Natural killer cell (primary cell): ENCODE measurements at regions not wholly inside any gene's neighbourhood (a gene's known extent, or its start where the extent isn't known, plus 50 kb on each side); places are given as distances from the start of the nearest gene placed in this dataset.

ENCODE experiments used
- ATAC-seq, 3 donors: fragments of 150-1000 bp in 2 of 3; fragments of 200-7000 bp in 1 of 3; cut with Tn5 transposase; 1 replicate in 1 of 3; 2 replicates in 2 of 3; pipeline ENCODE4 v1.10.0; 2021; ENCODE audit warnings: mild to moderate bottlenecking in 2 of 3, moderate library complexity in 2 of 3
- DNase-seq, 2 donors: peaks; one replicate each; pipeline versions ENCODE4 v3.0.0 to v3.0.0-alpha.2; 2013 to 2021; ENCODE audit warnings: mixed read lengths in 1 of 2
- H3K27ac ChIP-seq: one replicate; pipeline ENCODE4 v1.5.1; 2013; ENCODE audit warnings: mild to moderate bottlenecking, low read length
- H3K27me3 ChIP-seq: one replicate; pipeline ENCODE4 v1.6.1; 2013; ENCODE audit warnings: low read length; ENCODE audit not compliant: control insufficient read depth, insufficient read depth
- H3K36me3 ChIP-seq: one replicate; pipeline ENCODE4 v1.6.1; 2013; ENCODE audit warnings: low read length; ENCODE audit not compliant: control insufficient read depth, insufficient read depth
- H3K4me1 ChIP-seq: one replicate; pipeline ENCODE4 v1.6.1; 2013; ENCODE audit warnings: low read length; ENCODE audit not compliant: control insufficient read depth, insufficient read depth
- H3K4me3 ChIP-seq: one replicate; pipeline ENCODE4 v1.5.1; 2013; ENCODE audit warnings: low read length
- H3K9me3 ChIP-seq: one replicate; pipeline ENCODE4 v1.6.1; 2013; ENCODE audit warnings: low read length; ENCODE audit not compliant: control insufficient read depth, insufficient read depth
- H3K27ac Mint-ChIP-seq, 2 donors: one replicate each; pipeline ENCODE4 v1.8.0; 2022; ENCODE audit warnings: mild to moderate bottlenecking in 2 of 2, mixed read lengths in 2 of 2, moderate library complexity in 1 of 2
- H3K27me3 Mint-ChIP-seq, 2 donors: one replicate each; pipeline ENCODE4 v1.8.0; 2022; ENCODE audit warnings: low read depth in 2 of 2, mixed read lengths in 2 of 2
- H3K36me3 Mint-ChIP-seq: one replicate; pipeline ENCODE4 v1.8.0; 2022; ENCODE audit warnings: mixed read lengths
- H3K4me1 Mint-ChIP-seq, 2 donors: one replicate each; pipeline ENCODE4 v1.8.0; 2022; ENCODE audit warnings: mixed read lengths in 2 of 2
- H3K4me3 Mint-ChIP-seq: one replicate; pipeline ENCODE4 v1.8.0; 2022; ENCODE audit warnings: mild to moderate bottlenecking, moderate library complexity, mixed read lengths
- H3K9me3 Mint-ChIP-seq, 2 donors: one replicate each; pipeline ENCODE4 v1.8.0; 2022; ENCODE audit warnings: mixed read lengths in 2 of 2
- CTCF ChIP-seq: fragments of 200-600 bp; IDR thresholded peaks from one replicate; pipeline ENCODE4 v1.8.0; 2022; ENCODE audit warnings: antibody characterized with exemption
- WGBS: methylation state at CpG from one replicate; pipeline ENCODE4 v1.1.7; 2013; ENCODE audit warnings: missing lambda C conversion rate; ENCODE audit not compliant: insufficient coverage; 5-methylcytosine and 5-hydroxymethylcytosine counted together
- intact Hi-C: fragments of 100-400 bp; cut with micrococcal nuclease; formaldehyde crosslinking; loops from one replicate; pipeline ENCODE4 v1.14.2; 2022

GRCh38 chr2:41294331-41294730 is 753.5 kb upstream of the PKDCC start:
- H3K4me1 Mint-ChIP-seq: no peaks in the 10 kb centered on the region
- no peaks in the 10 kb centered on the region for H3K36me3 Mint-ChIP-seq
- Histone ChIP-seq H3K9me3 (no peaks in the 10 kb centered on the region), H3K4me3 (no peak overlapping the region), H3K4me1 (no peaks in the 10 kb centered on the region), H3K36me3 (no peaks in the 10 kb centered on the region), H3K27me3 (no peaks in the 10 kb centered on the region), H3K27ac (no peak overlapping the region)
- 100% methylated on average over 2 of the region's 3 CpGs for WGBS
- no peak overlapping the region for H3K27ac Mint-ChIP-seq
- no peaks in the 10 kb centered on the region for H3K27me3 Mint-ChIP-seq
- ATAC-seq: no peak
- no peak for TF ChIP-seq CTCF
- H3K9me3 Mint-ChIP-seq: peaks cover 2 to 5% of the 10 kb centered on the region in 2 donors
- intact Hi-C loops: no loop called here
- no peak for DNase-seq
- H3K4me3 Mint-ChIP-seq: no peak overlapping the region

GRCh38 chr2:41313082-41313481 is 734.7 kb upstream of the PKDCC start:
- Mint-ChIP-seq H3K27ac (no peak overlapping the region), H3K9me3 (peaks cover 2 to 3% of the 10 kb centered on the region in 2 donors), H3K27me3 (no peaks in the 10 kb centered on the region), H3K4me3 (no peak overlapping the region), H3K36me3 (no peaks in the 10 kb centered on the region), H3K4me1 (no peaks in the 10 kb centered on the region)
- WGBS: 33% methylated on average over 1 of the region's 1 CpG
- no peaks in the 10 kb centered on the region for H3K36me3 ChIP-seq
- TF ChIP-seq CTCF: no peak
- intact Hi-C loops: no loop called here
- DNase-seq: no peak
- H3K27me3 ChIP-seq: no peaks in the 10 kb centered on the region
- no peaks in the 10 kb centered on the region for H3K4me1 ChIP-seq
- no peak for ATAC-seq
- H3K9me3 ChIP-seq: no peaks in the 10 kb centered on the region
- H3K27ac ChIP-seq: no peak overlapping the region
- no peak overlapping the region for H3K4me3 ChIP-seq

GRCh38 chr2:41314511-41315070 is 733.2 kb upstream of the PKDCC start:
- no peaks in the 10 kb centered on the region for H3K27me3 ChIP-seq
- H3K36me3 Mint-ChIP-seq: no peaks in the 10 kb centered on the region
- ATAC-seq: no peak
- no peaks in the 10 kb centered on the region for H3K27me3 Mint-ChIP-seq
- H3K4me1 ChIP-seq: no peaks in the 10 kb centered on the region
- no peaks in the 10 kb centered on the region for H3K9me3 ChIP-seq
- no peaks in the 10 kb centered on the region for H3K36me3 ChIP-seq
- peaks cover 2 to 3% of the 10 kb centered on the region in 2 donors for H3K9me3 Mint-ChIP-seq
- no peak for DNase-seq
- no peak overlapping the region for H3K4me3 Mint-ChIP-seq
- no peak overlapping the region for H3K27ac ChIP-seq
- intact Hi-C loops: no loop called here
- no peak for TF ChIP-seq CTCF
- H3K27ac Mint-ChIP-seq: no peak overlapping the region
- H3K4me3 ChIP-seq: no peak overlapping the region
- no CpG with 5 or more reads among the region's 3 CpGs for WGBS
- no peaks in the 10 kb centered on the region for H3K4me1 Mint-ChIP-seq

GRCh38 chr2:41319437-41319836 is 728.4 kb upstream of the PKDCC start:
- H3K36me3 ChIP-seq: no peaks in the 10 kb centered on the region
- 88% methylated on average over 5 of the region's 6 CpGs for WGBS
- Mint-ChIP-seq H3K4me1 (no peaks in the 10 kb centered on the region), H3K27ac (no peak overlapping the region), H3K4me3 (no peak overlapping the region), H3K9me3 (peaks cover 0 to 7% of the 10 kb centered on the region in 2 donors), H3K36me3 (no peaks in the 10 kb centered on the region), H3K27me3 (no peaks in the 10 kb centered on the region)
- ATAC-seq (no peak), DNase-seq (no peak)
- H3K4me3 ChIP-seq: no peak overlapping the region
- no peaks in the 10 kb centered on the region for H3K4me1 ChIP-seq
- no peak overlapping the region for H3K27ac ChIP-seq
- no peak for TF ChIP-seq CTCF
- no peaks in the 10 kb centered on the region for H3K27me3 ChIP-seq
- H3K9me3 ChIP-seq: no peaks in the 10 kb centered on the region
- intact Hi-C loops: no loop called here
